HEK293T (cell line): ENCODE measurements at regions not wholly inside any gene's neighbourhood (a gene's known extent, or its start where the extent isn't known, plus 50 kb on each side); places are given as distances from the start of the nearest gene placed in this dataset.

Source experiments
- CTCF ChIA-PET: fragments of 350-600 bp; formaldehyde crosslinking; extraction: SDS; loops from one replicate; lab custom pipeline; 2021; ENCODE audit warnings: antibody characterized with exemption, inconsistent platforms; lab: Yijun Ruan, JAX
- POLR2A ChIA-PET: fragments of 350-600 bp; formaldehyde crosslinking; extraction: SDS; loops from one replicate; lab custom pipeline; 2020; ENCODE audit warnings: antibody characterized with exemption, inconsistent platforms; lab: Yijun Ruan, JAX
- DNase-seq: peaks from one replicate; pipeline ENCODE4 v3.0.0; 2012; ENCODE audit warnings: mixed read lengths; ENCODE audit errors: extremely low spot score
- BHLHE40 ChIP-seq: fragments of 450-650 bp; IDR thresholded peaks from 2 replicates; pipeline ENCODE4 v1.6.1; 2016; ENCODE audit warnings: mild to moderate bottlenecking, moderate library complexity, borderline replicate concordance
- CTBP1 ChIP-seq: fragments of 450-650 bp; IDR thresholded peaks from 2 replicates; pipeline ENCODE4 v1.6.1; 2016; ENCODE audit warnings: borderline replicate concordance
- LEF1 ChIP-seq: fragments of 450-650 bp; IDR thresholded peaks from 2 replicates; pipeline ENCODE4 v1.6.1; 2017; ENCODE audit warnings: mild to moderate bottlenecking, borderline replicate concordance
- SUZ12 ChIP-seq: fragments of 450-650 bp; IDR thresholded peaks from 2 replicates; pipeline ENCODE4 v1.6.1; 2016; ENCODE audit warnings: mild to moderate bottlenecking
- TF ChIP-seq, protein P1 (sequence below): fragments of 450-650 bp; IDR thresholded peaks from 2 replicates; pipeline ENCODE4 v1.6.1; 2016

DNA sequence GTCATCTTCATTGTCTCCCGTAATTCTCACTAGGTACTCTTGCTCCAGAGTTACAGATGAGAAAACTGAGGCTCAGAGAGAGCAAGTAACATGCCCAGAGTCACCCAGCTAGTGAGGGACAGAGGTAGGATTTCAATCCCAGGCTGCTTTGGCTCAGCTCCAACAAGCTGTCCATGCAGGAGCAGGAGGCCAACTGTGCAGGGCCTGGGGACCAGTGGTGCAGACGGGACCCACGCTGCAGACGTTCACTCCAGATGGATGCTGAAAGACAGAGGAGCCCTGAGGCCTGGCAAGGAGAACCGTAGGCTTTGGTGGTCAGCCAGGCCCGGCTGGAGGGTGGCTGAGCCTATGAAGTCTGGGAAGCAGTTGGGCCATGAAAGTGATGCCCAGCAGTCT is 102.6 kb downstream of the MCFD2 start:
- CTCF ChIA-PET = interaction anchor here (0.6 kb wide), 1 partner anchor 1051 kb away, joined by 3 read pairs; no protein-coding TSS in a partner anchor
- POLR2A ChIA-PET = no interaction called here
- TF ChIP-seq SUZ12 = no peak
- no peak for TF ChIP-seq BHLHE40
- TF ChIP-seq, protein P1, sequence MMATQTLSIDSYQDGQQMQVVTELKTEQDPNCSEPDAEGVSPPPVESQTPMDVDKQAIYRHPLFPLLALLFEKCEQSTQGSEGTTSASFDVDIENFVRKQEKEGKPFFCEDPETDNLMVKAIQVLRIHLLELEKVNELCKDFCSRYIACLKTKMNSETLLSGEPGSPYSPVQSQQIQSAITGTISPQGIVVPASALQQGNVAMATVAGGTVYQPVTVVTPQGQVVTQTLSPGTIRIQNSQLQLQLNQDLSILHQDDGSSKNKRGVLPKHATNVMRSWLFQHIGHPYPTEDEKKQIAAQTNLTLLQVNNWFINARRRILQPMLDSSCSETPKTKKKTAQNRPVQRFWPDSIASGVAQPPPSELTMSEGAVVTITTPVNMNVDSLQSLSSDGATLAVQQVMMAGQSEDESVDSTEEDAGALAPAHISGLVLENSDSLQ = no peak
- no peak for TF ChIP-seq CTBP1
- TF ChIP-seq LEF1 = no peak
- DNase-seq = peak; percentile 3
